Esophagus muscularis mucosa (tissue), 4 donors: ENCODE measurements at regions not wholly inside any gene's neighbourhood (a gene's known extent, or its start where the extent isn't known, plus 50 kb on each side); places are given as distances from the start of the nearest gene placed in this dataset.

Source experiments
- DNase-seq: peaks from one replicate; pipeline ENCODE4 v3.0.0-alpha.2; 2017; ENCODE audit errors: extremely low spot score
- H3K27ac ChIP-seq, 4 donors: fragments of 200-600 bp; sonication (generic); replicated peaks in 1 of 4; 1 replicate in 3 of 4; 2 replicates in 1 of 4; pipeline ENCODE4 v1.5.1; 2016 to 2019; ENCODE audit warnings: mild to moderate bottlenecking in 1 of 4
- H3K27me3 ChIP-seq, 4 donors: fragments of 200-600 bp; sonication (generic); one replicate each; pipeline versions ENCODE4 v1.5.1 to v1.6.0; 2016 to 2019
- H3K36me3 ChIP-seq, 4 donors: fragments of 200-600 bp; sonication (generic); one replicate each; pipeline ENCODE4 v1.5.1; 2016 to 2019
- H3K4me1 ChIP-seq, 4 donors: fragments of 200-600 bp; sonication (generic); one replicate each; pipeline ENCODE4 v1.5.1; 2016 to 2019
- H3K4me3 ChIP-seq, 4 donors: fragments of 200-600 bp; sonication (generic); 1 replicate in 2 of 4; 2 replicates in 2 of 4; pipeline ENCODE4 v1.5.1; 2016 to 2019; ENCODE audit warnings: mild to moderate bottlenecking in 4 of 4, moderate library complexity in 1 of 4
- H3K9me3 ChIP-seq, 4 donors: fragments of 200-600 bp; sonication (generic); 1 replicate in 3 of 4; 2 replicates in 1 of 4; pipeline ENCODE4 v1.5.1; 2016 to 2019
- CTCF ChIP-seq, 3 experiments: fragments of 200-600 bp in 2 of 3; fragments of 450-650 bp in 1 of 3; sonication (generic) in 2 of 3; IDR thresholded peaks; one replicate each; pipeline ENCODE4 v1.5.1; 2017 to 2019; ENCODE audit warnings: antibody characterized with exemption in 3 of 3, mild to moderate bottlenecking in 2 of 3, moderate library complexity in 1 of 3
- EP300 ChIP-seq: sonication (generic); formaldehyde crosslinking; IDR thresholded peaks from one replicate; pipeline ENCODE4 v1.6.1; 2017; ENCODE audit warnings: antibody characterized with exemption
- POLR2A ChIP-seq: fragments of 450-650 bp; IDR thresholded peaks from one replicate; pipeline ENCODE4 v1.6.1; 2017; ENCODE audit warnings: antibody characterized with exemption, moderate library complexity, mild to moderate bottlenecking, low read depth
- POLR2AphosphoS5 ChIP-seq, 2 donors: sonication (generic); formaldehyde crosslinking; IDR thresholded peaks; one replicate each; pipeline ENCODE4 v1.6.1; 2017; ENCODE audit warnings: antibody characterized with exemption in 2 of 2
- WGBS: methylation state at CpG from one replicate; pipeline ENCODE4 v1.1.5; 2018; 5-methylcytosine and 5-hydroxymethylcytosine counted together
- intact Hi-C: fragments of 100-400 bp; cut with DNase I; formaldehyde crosslinking; loops from one replicate; pipeline ENCODE4 v1.15.1; 2023

DNA sequence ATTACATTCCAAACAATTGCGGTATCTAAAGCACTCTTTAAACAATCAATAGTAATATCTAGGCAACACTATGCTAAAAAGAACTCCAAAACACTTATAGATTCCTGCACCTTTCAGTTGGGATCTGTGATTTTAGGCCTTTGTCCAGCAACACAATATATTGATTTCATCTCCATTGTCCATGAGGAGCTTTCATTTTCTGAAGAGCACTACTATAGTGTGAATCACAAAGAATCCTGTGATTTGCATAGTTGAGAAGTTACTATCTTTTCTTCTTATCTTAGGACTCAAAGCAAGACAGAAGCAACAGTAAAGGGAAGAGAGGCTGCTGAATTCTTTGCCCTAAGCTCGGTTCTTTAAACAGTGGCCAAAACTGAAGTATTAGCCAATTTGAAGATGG is 846.8 kb downstream of the IPMK start:
- Histone ChIP-seq H3K4me1 (no peaks in the 10 kb centered on the region), H3K27ac (no peak overlapping the region), H3K4me3 (no peak overlapping the region), H3K36me3 (no peaks in the 10 kb centered on the region), H3K27me3 (no peaks in the 10 kb centered on the region), H3K9me3 (no peaks in the 10 kb centered on the region)
- intact Hi-C loops: no loop called here
- WGBS: 84% methylated on average over 2 of the region's 2 CpGs
- TF ChIP-seq POLR2AphosphoS5 (IDR thresholded peaks at IDR 0.05) (no peak), EP300 (no peak)
- no peak for DNase-seq

- no peaks in the 10 kb centered on the region for H3K36me3 ChIP-seq
- H3K27me3 ChIP-seq: no peaks in the 10 kb centered on the region
- no peaks in the 10 kb centered on the region for H3K9me3 ChIP-seq
- H3K4me3 ChIP-seq: no peak overlapping the region
- intact Hi-C loops: no loop called here
- H3K4me1 ChIP-seq: no peaks in the 10 kb centered on the region
- TF ChIP-seq EP300 (no peak), POLR2AphosphoS5 (IDR thresholded peaks at IDR 0.05) (no peak), CTCF (IDR thresholded peaks at IDR 0.05) (no peak), POLR2A (no peak)
- no peak for DNase-seq
- 91% methylated on average over 6 of the region's 6 CpGs for WGBS
- H3K27ac ChIP-seq: no peak overlapping the region
Measured at GRCh38 chr10:57418476-57418875, 849.2 kb downstream of the IPMK start.

GRCh38 chr10:57395923-57396322 is 871.8 kb downstream of the IPMK start:
- intact Hi-C loops: no loop called here
- Histone ChIP-seq H3K27me3 (no peaks in the 10 kb centered on the region), H3K4me1 (no peaks in the 10 kb centered on the region), H3K36me3 (no peaks in the 10 kb centered on the region), H3K27ac (no peak overlapping the region), H3K4me3 (no peak overlapping the region), H3K9me3 (no peaks in the 10 kb centered on the region)
- WGBS: 83% methylated on average over 5 of the region's 5 CpGs
- DNase-seq: no peak
- TF ChIP-seq POLR2A (no peak), EP300 (no peak), CTCF (IDR thresholded peaks at IDR 0.05) (no peak), POLR2AphosphoS5 (IDR thresholded peaks at IDR 0.05) (no peak)

DNA sequence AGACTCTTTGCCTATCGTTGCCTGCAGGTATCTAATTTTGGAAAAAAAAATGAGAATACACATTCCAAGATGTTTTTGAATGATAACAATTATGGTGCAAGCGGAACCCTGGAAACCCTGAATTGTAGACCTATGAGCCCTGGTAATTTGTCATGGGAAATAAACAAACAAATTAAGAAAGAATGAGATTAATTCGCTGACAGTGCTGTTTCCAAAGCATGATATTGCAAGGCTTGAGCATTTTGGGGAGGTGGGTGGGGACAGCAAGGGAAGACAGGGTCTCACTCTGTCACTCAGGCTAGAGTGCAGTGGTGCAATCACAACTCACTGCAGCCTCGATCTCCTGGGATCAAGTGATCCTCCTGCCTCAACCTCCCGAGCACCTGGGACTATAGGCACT is 900.3 kb downstream of the IPMK start:
- Histone ChIP-seq H3K9me3 (no peaks in the 10 kb centered on the region), H3K4me1 (no peaks in the 10 kb centered on the region), H3K27me3 (no peaks in the 10 kb centered on the region), H3K36me3 (no peaks in the 10 kb centered on the region), H3K4me3 (no peak overlapping the region), H3K27ac (no peak overlapping the region)
- 80% methylated on average over 4 of the region's 5 CpGs for WGBS
- TF ChIP-seq EP300 (no peak), CTCF (IDR thresholded peaks at IDR 0.05) (no peak), POLR2AphosphoS5 (IDR thresholded peaks at IDR 0.05) (no peak), POLR2A (no peak)
- intact Hi-C loops: no loop called here
- DNase-seq: no peak

- Histone ChIP-seq H3K27ac (no peak overlapping the region), H3K27me3 (no peaks in the 10 kb centered on the region), H3K4me1 (no peaks in the 10 kb centered on the region), H3K36me3 (no peaks in the 10 kb centered on the region), H3K9me3 (no peaks in the 10 kb centered on the region), H3K4me3 (no peak overlapping the region)
- intact Hi-C loops: no loop called here
- no peak for TF ChIP-seq EP300
- no peak for TF ChIP-seq POLR2AphosphoS5 (IDR thresholded peaks at IDR 0.05)
- TF ChIP-seq CTCF (IDR thresholded peaks at IDR 0.05): no peak
- no peak for TF ChIP-seq POLR2A
- WGBS: 85% methylated on average over 2 of the region's 2 CpGs
- DNase-seq: no peak
Measured at GRCh38 chr10:57362811-57363210, 904.9 kb downstream of the IPMK start.
